NT2/D1 (cell line): ENCODE measurements at regions not wholly inside any gene's neighbourhood (a gene's known extent, or its start where the extent isn't known, plus 50 kb on each side); places are given as distances from the start of the nearest gene placed in this dataset.

ENCODE experiments used
- SUZ12 ChIP-seq: IDR thresholded peaks from 2 replicates; pipeline ENCODE4 v1.6.1; 2011; ENCODE audit not compliant: insufficient read length, insufficient read depth; ENCODE audit errors: extremely low read depth
- YY1 ChIP-seq: IDR thresholded peaks from 2 replicates; pipeline ENCODE4 v1.6.1; 2011; ENCODE audit not compliant: insufficient read length, insufficient read depth
- ZNF274 ChIP-seq: IDR thresholded peaks from 2 replicates; pipeline ENCODE4 v1.6.1; 2011; ENCODE audit warnings: mild to moderate bottlenecking, low read depth, low read length

- TF ChIP-seq YY1 (no peak), SUZ12 (no peak), ZNF274 (no peak)
These were observed 67.3 kb upstream of the KMT2C start for GRCh38 chr7:152502813-152503790.
